GM12872 (cell line): ENCODE measurements at regions not wholly inside any gene's neighbourhood (a gene's known extent, or its start where the extent isn't known, plus 50 kb on each side); places are given as distances from the start of the nearest gene placed in this dataset.
A peak's percentile ranks its signal among the peaks of the same experiment; 100 is the strongest.

ENCODE experiments used
- CTCF ChIP-seq: IDR thresholded peaks from 3 replicates; pipeline ENCODE4 v1.5.1; 2011; ENCODE audit warnings: low read depth, mild to moderate bottlenecking, low read length, moderate library complexity; ENCODE audit not compliant: insufficient read depth

- no peak for TF ChIP-seq CTCF
Measured at GRCh38 chr10:64090865-64091264, 569.7 kb downstream of the REEP3 start.

GRCh38 chr10:64091897-64092296, 570.7 kb downstream of the REEP3 start:
- 0 out of 3 replicates have a peak, but pooled peaks have one; percentile 8 for TF ChIP-seq CTCF

- no peak for TF ChIP-seq CTCF
Measured at GRCh38 chr10:64093304-64093703, 572.1 kb downstream of the REEP3 start.

- no peak for TF ChIP-seq CTCF
Measured at GRCh38 chr10:64093946-64094535, 572.8 kb downstream of the REEP3 start.

GRCh38 chr10:64096941-64097340, 575.7 kb downstream of the REEP3 start:
- TF ChIP-seq CTCF: no peak

- no peak for TF ChIP-seq CTCF
Measured at GRCh38 chr10:64097391-64098122, 576.4 kb downstream of the REEP3 start.

GRCh38 chr10:64098994-64099393, 577.8 kb downstream of the REEP3 start:
- no peak for TF ChIP-seq CTCF
